NCI-H446 (cell line): ENCODE measurements at regions not wholly inside any gene's neighbourhood (a gene's known extent, or its start where the extent isn't known, plus 50 kb on each side); places are given as distances from the start of the nearest gene placed in this dataset.
"Not testable (repeated sequence)": the region's sequence is repeated elsewhere in the genome, so short reads cannot be mapped to it uniquely, and the experiment has no call there.

ENCODE experiments used
- DNase-seq, 2 experiments: peaks; one replicate each; lab custom pipeline; 2025; lab: John Stamatoyannopoulos, UW

GRCh38 chr5:124514956-124515355, 231.5 kb downstream of the ZNF608 start:
- DNase-seq: no peak

DNA sequence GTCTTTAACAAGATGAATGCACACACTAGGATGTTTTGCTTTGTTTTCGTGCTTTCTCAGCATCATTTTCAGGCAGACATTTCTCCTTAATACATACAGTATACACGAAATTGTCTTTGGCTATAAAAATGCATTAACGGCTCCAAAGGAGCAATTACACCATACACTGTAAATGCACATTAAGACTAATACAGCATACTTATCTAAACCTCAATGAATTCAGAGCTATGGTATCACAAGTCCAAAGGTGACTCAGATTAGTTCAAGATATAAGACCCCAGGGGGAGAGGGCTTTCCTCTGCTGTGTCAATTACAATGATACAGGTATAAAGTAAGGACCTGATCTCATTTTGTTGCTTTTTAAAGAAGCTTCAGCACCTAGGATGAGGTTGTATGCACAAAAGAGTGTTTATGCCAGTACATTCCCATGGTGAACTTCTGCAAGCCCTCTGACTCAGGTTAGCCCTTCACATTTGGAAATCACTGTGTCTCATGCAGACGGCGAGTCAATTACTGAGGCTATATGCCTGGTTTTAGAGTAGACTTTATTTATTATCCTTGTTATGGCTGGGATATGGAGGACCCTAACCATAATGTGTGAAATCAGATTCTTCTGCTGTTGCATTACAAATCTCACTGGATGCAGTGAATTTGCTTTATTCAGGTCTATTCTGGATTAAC, 233.3 kb downstream of the ZNF608 start:
- no peak for DNase-seq

DNA sequence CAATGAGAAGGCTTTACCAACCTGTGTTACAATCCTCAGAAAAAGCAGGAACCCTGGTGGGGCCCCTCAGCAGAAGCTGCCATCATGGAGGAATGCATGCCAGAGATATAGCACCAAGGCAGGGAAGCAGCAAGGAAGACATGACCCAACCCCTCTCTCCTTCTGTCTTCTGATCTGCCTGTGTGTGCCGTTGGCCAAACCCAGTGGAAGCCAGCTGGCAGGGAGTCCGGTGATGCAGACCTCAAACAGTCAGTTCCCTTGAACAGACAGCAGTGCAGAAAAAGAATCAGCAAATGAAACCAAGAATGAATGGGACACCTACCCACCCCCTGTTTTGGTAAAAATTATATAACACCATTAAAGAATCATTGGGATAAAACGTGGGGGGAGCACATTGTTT, 234.2 kb downstream of the ZNF608 start:
- peak; percentile 56 to 85 for DNase-seq

DNA sequence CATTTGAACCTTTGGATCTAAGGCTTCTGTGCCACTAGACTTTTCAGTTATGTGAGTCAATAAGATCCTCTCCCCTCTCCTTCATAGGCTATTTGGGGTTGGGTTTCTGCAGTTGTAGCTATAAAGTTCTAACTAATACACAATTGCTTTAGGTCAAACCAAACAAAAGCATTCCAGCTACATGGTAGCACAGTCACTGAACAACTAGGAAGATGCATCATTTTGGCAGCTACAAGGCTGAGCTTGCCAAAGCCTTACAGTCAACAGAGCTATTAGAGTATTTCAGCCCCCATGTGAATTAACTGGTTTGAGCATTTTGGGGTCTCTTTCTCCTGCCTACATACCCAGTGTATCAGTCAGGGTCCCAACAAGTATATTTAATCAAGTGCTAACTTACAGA, 234.6 kb downstream of the ZNF608 start:
- DNase-seq: peak in 1 of 2 experiments; percentile 59

GRCh38 chr5:124507688-124508087, 238.8 kb downstream of the ZNF608 start:
- DNase-seq: no peak

DNA sequence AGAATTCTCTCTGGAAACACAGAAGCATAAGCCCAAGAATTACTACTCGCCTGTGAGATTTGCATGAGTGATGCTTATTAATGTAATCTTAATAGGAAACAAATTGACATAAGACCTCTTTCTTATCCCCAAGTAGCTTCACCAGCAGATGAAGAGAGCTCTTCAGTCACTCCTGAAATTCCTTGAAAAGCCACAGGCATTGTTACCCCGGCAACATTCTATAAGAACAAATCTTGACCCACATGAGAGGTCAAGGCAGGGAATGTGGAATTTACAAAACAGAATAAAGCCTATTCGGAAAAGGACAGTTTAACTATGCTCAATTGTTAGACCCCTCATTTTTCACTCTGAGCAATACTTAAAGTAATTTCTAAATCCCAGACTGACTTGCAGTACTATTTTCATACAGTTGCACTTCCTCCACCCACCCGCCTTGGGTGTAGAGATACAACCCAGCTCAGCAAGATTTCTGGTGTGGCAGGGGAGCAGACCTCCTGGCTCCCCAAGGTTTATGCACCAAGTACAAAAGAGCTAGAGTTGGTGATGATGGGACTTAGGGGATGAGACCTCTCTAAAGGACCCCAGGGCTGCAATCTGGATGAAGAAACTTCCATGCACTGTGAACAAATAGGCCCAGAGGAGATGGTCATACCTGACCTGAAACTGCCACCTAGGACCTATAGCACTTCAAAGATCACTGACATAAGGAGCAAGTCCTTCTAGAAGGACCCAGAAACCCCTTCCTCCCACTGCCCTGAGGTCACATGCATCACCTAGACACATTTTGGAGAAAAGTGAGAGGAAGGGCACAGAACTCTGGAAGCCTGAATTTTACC, 242.1 kb downstream of the ZNF608 start:
- DNase-seq: no peak

- no peak for DNase-seq
Measured at GRCh38 chr5:124502551-124502950, 243.9 kb downstream of the ZNF608 start.

DNA sequence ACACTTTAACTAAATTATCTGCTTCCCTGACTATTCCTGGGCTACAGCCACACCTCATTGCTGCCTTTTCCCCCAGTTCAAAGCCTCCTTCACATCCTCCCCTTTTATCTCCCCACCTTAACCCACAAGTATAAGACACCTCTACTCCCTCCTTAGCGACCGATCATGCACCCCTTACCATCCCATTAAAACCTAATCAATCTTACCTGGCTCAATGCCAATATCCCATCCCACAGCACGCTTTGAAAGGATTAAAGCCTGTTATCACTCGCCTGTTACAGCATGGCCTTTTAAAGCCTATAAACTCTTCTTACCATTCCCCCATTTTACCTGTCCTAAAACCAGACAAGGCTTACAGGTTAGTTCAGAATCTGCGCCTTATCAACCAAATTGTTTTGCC, 246.6 kb downstream of the ZNF608 start:
- DNase-seq: not testable (repeated sequence)

GRCh38 chr5:124496968-124497367, 249.5 kb downstream of the ZNF608 start:
- DNase-seq: not testable (repeated sequence)

GRCh38 chr5:124494540-124495116, 251.8 kb downstream of the ZNF608 start:
- no peak for DNase-seq

GRCh38 chr5:124492444-124493224, 253.8 kb downstream of the ZNF608 start:
- no peak for DNase-seq

- DNase-seq: not testable (repeated sequence)
Measured at GRCh38 chr5:124490315-124490714, 256.1 kb downstream of the ZNF608 start.

GRCh38 chr5:124481419-124481818, 265.0 kb downstream of the ZNF608 start:
- peak in 1 of 2 experiments; percentile 11 for DNase-seq

DNA sequence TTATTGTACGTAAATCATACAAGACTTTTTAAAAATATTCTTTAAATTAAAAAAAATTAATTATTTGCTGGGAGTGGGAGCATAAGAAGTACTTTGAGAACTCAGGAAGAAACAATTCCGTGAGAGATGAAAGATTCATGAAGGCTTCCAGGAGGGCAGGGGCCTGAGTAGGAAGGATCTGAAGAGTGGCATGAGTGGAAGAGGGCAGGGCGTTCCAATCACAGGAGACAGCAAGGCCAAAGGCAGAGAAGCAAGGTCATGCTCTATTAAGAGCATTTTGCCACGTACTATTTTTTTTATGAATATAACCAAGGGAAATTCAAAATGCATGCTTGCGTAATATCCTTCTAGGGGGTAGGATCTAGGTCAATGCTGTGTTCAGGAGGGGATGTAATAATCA, 265.5 kb downstream of the ZNF608 start:
- no peak for DNase-seq

DNA sequence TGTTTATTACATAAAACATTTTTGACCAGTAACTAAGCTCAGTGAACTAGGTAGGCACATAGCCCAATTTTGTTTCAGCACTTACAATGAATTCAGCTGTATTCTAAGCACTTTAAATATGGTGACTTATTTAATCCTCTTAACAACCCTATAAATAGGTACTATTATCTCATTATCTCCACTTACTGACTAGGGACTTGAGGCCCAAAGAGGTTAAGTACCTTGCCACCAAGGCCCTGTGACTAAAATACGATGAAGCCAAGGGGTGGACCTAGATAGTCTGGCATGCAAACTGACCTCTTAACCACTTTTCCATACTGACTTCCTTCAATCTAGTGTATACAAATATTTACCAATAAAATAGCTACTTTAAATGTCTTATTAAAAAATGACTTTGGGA, 266.4 kb downstream of the ZNF608 start:
- no peak for DNase-seq

GRCh38 chr5:124478264-124478663, 268.2 kb downstream of the ZNF608 start:
- no peak for DNase-seq

DNA sequence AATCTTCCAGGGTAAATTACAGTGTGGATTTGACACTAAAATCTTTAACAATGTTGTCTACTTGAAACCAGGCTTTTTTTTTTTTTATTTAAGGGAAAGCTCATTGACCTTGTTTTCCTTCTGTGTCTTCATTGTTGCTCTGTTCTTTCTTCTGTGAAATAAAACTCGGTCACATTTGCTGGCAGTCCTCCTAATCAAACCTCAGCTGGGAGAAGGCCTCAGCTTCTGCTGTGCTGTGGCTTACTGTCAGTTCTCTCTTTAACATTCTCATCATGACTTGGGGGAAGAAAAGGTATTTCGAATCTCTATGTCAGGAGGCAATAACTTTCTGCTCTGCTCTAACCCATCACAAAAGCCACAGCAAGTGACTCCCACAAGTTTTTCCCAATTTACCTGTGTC, 268.9 kb downstream of the ZNF608 start:
- DNase-seq: no peak

GRCh38 chr5:124477062-124477461, 269.4 kb downstream of the ZNF608 start:
- no peak for DNase-seq

- DNase-seq: no peak
Measured at GRCh38 chr5:124474528-124475215, 271.8 kb downstream of the ZNF608 start.

GRCh38 chr5:124468671-124469411, 277.6 kb downstream of the ZNF608 start:
- DNase-seq: no peak

GRCh38 chr5:124467745-124468144, 278.7 kb downstream of the ZNF608 start:
- no peak for DNase-seq
